ENCODE measurements at regions not wholly inside any gene's neighbourhood (a gene's known extent, or its start where the extent isn't known, plus 50 kb on each side); places are given as distances from the start of the nearest gene placed in this dataset.

- intact Hi-C loops (cut with DNase I), result loop anchor here in 1 of 2 donors (10.0 kb wide), 1 partner anchor 683 kb away; no protein-coding TSS in a partner anchor
- 82 to 91% (median 89%) methylated on average over 6 of the region's 6 CpGs for WGBS, 4 donors
- no peak for DNase-seq
- Histone ChIP-seq H3K9me3 (replicated peaks in 1 of 3) (no peaks in the 10 kb centered on the region), H3K27ac (no peak overlapping the region), H3K4me1 (replicated peaks in 1 of 2) (no peaks in the 10 kb centered on the region), H3K36me3 (replicated peaks in 1 of 2) (no peaks in the 10 kb centered on the region), H3K27me3 (no peaks in the 10 kb centered on the region), H3K4me3 (no peak overlapping the region)
- TF ChIP-seq POLR2A (IDR thresholded peaks at IDR 0.05) (no peak), CTCF (IDR thresholded peaks at IDR 0.05) (no peak)
These were observed 440.9 kb downstream of the SOX9 start for GRCh38 chr17:72561680-72562079.

- no peak for TF ChIP-seq POLR2A (IDR thresholded peaks at IDR 0.05)
- no peak for TF ChIP-seq CTCF (IDR thresholded peaks at IDR 0.05)
- WGBS, 4 donors, result 66 to 82% (median 69%) methylated on average over 7 of the region's 7 CpGs
- no peak overlapping the region for H3K27ac ChIP-seq
- H3K27me3 ChIP-seq, result no peaks in the 10 kb centered on the region
- no peak overlapping the region for H3K4me3 ChIP-seq
- intact Hi-C loops (cut with DNase I), result loop anchor here in 1 of 2 donors (10.0 kb wide), 1 partner anchor 682 kb away; no protein-coding TSS in a partner anchor
- no peaks in the 10 kb centered on the region for H3K4me1 ChIP-seq (replicated peaks in 1 of 2)
- H3K9me3 ChIP-seq (replicated peaks in 1 of 3), result no peaks in the 10 kb centered on the region
- no peak for DNase-seq
- no peaks in the 10 kb centered on the region for H3K36me3 ChIP-seq (replicated peaks in 1 of 2)
These were observed 441.9 kb downstream of the SOX9 start for GRCh38 chr17:72562615-72563188.

- 84 to 87% (median 85%) methylated on average over 6 to 7 of the region's 7 CpGs for WGBS, 4 donors
- DNase-seq, result no peak
- Histone ChIP-seq H3K4me1 (replicated peaks in 1 of 2) (no peaks in the 10 kb centered on the region), H3K36me3 (replicated peaks in 1 of 2) (no peaks in the 10 kb centered on the region), H3K27ac (no peak overlapping the region), H3K9me3 (replicated peaks in 1 of 3) (no peaks in the 10 kb centered on the region), H3K27me3 (peaks cover 2% of the 10 kb centered on the region), H3K4me3 (no peak overlapping the region)
- intact Hi-C loops (cut with DNase I), result loop anchor here in 1 of 2 donors (10.0 kb wide), 1 partner anchor 681 kb away; no protein-coding TSS in a partner anchor
- no peak for TF ChIP-seq CTCF (IDR thresholded peaks at IDR 0.05)
- TF ChIP-seq POLR2A (IDR thresholded peaks at IDR 0.05), result no peak
These were observed 443.1 kb downstream of the SOX9 start for GRCh38 chr17:72563952-72564351.

DNA sequence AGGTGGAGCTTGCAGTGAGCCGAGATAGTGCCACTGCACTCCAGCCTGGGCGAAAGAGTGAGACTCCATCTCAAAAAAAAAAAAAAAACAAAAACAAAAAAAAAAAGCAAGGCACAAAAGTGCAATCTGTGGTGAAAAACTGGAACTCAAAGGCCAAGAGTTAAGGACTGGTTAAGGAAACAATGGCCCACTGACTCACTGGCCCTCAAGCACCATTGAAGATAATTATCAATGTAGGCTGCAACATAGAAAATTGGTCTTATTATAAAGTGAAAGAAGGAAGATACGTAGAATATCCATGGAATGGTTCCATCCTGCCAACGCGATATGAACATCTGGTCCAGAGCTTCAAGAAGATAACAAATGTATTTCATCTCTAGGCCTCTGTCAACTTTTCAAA, 444.2 kb downstream of the SOX9 start:
- intact Hi-C loops (cut with DNase I), result loop anchor here in 1 of 2 donors (10.0 kb wide), 1 partner anchor 680 kb away; no protein-coding TSS in a partner anchor
- H3K27me3 ChIP-seq, result peaks cover 7% of the 10 kb centered on the region

More for the DNA sequence above, 444.2 kb downstream of the SOX9 start:
- Histone ChIP-seq H3K9me3 (replicated peaks in 1 of 3) (no peaks in the 10 kb centered on the region), H3K36me3 (replicated peaks in 1 of 2) (no peaks in the 10 kb centered on the region), H3K27ac (no peak overlapping the region), H3K4me3 (no peak overlapping the region), H3K4me1 (replicated peaks in 1 of 2) (no peaks in the 10 kb centered on the region)
- DNase-seq, result no peak
- 85 to 99% (median 87%) methylated on average over 3 to 5 of the region's 5 CpGs for WGBS, 4 donors
- TF ChIP-seq CTCF (IDR thresholded peaks at IDR 0.05), result no peak
- no peak for TF ChIP-seq POLR2A (IDR thresholded peaks at IDR 0.05)
